ENCODE measurements at regions not wholly inside any gene's neighbourhood (a gene's known extent, or its start where the extent isn't known, plus 50 kb on each side); places are given as distances from the start of the nearest gene placed in this dataset.

DNA sequence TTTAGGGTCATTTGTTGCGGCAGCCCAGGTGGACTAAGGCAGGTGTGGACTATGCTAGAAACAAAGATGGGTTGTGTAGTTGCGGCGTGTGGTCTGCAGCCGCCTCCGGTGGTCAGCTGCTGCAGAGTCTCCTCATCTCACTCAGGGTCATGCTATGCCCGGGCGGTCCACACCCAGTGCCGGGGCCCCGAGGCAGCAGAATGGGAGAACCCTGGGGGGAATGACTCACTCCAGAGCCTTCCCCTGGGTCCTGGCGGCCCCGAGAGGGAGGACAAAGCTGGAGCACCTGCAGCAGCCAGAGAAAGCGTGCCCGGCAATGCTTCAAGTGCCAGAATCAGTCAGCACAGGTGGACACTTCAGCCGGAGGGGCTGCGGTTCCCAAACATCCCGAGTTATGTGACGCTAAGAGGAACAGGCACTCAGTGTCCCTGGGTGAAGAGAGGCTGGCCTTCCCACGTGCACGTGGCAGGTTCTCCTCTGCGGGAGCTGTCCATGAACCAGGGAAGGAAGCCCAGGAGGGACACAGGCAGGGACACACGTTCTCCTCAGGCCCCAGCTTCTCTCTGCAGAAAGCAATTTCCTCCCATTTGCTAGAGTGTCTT lies 289.6 kb upstream of the B3GAT1 start:
- no peak for TF ChIP-seq CTCF (IDR thresholded peaks at IDR 0.05; ENCODE audit: borderline replicate concordance, extremely low read depth, insufficient read depth)
- no peaks in the 10 kb centered on the region for H3K4me1 ChIP-seq (ENCODE audit: control insufficient read depth in 2 of 3, insufficient read depth in 2 of 3, low read depth in 1 of 3, low read length in 3 of 3)
- no peak overlapping the region for H3K9ac ChIP-seq (ENCODE audit: low read length in 3 of 3)
- no peaks in the 10 kb centered on the region for H3K27me3 ChIP-seq (ENCODE audit: control insufficient read depth, insufficient read depth, low read length)
- no peaks in the 10 kb centered on the region for H3K36me3 ChIP-seq (ENCODE audit: control insufficient read depth in 2 of 3, insufficient read depth in 3 of 3, low read length in 3 of 3)
- no peak overlapping the region for H3K4me3 ChIP-seq (ENCODE audit: low read length in 3 of 3)
- H3K9me3 ChIP-seq (ENCODE audit: control insufficient read depth in 2 of 3, insufficient read depth in 1 of 3, low read length in 3 of 3), result no peaks in the 10 kb centered on the region
- no peak for DNase-seq
- no peak for FAIRE-seq
- no peak overlapping the region for H3K27ac ChIP-seq (ENCODE audit: low read depth in 2 of 2, low read length in 2 of 2)
- intact Hi-C loops (cut with DNase I), result no loop called here

DNA sequence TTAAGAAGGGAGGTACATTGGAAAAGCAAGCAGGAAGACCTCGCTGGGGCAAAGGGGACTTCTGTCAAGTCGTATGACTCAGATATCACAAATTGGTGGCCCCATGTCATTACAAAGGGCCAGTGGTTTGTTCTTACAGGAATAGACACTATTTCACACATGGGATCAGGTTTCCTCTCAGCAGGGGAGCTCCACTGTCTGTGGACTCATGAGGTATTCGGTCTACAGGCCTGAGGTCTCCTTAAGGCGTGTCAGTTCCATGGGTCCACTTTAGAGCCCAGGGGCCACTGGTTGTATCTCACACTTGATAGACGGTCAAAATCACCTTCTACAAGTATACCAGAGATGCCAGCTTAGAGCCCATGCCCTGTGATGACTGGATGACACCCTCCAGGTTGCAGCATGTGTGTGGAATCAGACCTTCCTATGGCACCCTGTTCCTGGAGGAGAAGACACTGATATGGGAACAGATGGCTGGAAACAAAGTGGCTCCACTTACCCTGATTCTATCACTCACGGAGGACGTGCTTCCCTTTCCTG lies 288.1 kb upstream of the B3GAT1 start:
- TF ChIP-seq CTCF (IDR thresholded peaks at IDR 0.05; ENCODE audit: borderline replicate concordance, extremely low read depth, insufficient read depth), result no peak
- intact Hi-C loops (cut with DNase I), result no loop called here

DNA sequence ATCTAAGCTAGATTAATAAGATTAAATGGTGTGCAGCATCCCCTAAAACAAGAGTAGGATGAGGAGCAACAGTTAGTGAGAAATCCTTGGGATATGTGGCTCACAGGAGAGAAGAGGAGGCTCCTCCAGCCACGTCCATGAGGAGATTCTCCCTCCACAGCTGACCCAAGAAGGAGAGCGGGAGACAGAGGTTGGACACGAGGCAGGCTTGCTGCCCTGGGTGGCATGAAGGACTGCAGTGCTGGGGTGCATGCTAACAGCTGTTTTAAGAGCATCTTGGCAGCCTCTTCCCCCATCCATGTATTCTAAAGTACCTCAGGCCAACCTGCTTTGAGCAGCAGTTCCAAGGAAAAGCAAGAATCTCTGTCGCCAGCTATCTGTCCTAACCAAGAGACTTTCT lies 284.4 kb upstream of the B3GAT1 start:
- H3K4me3 ChIP-seq (ENCODE audit: low read length in 3 of 3), result no peak overlapping the region
- H3K27ac ChIP-seq (ENCODE audit: low read depth in 2 of 2, low read length in 2 of 2), result no peak overlapping the region
- H3K36me3 ChIP-seq (ENCODE audit: control insufficient read depth in 2 of 3, insufficient read depth in 3 of 3, low read length in 3 of 3), result no peaks in the 10 kb centered on the region
- no peaks in the 10 kb centered on the region for H3K4me1 ChIP-seq (ENCODE audit: control insufficient read depth in 2 of 3, insufficient read depth in 2 of 3, low read depth in 1 of 3, low read length in 3 of 3)
- no peak for TF ChIP-seq CTCF (IDR thresholded peaks at IDR 0.05; ENCODE audit: borderline replicate concordance, extremely low read depth, insufficient read depth)
- no peak overlapping the region for H3K9ac ChIP-seq (ENCODE audit: low read length in 3 of 3)
- no peaks in the 10 kb centered on the region for H3K27me3 ChIP-seq (ENCODE audit: control insufficient read depth, insufficient read depth, low read length)
- DNase-seq (no peak), FAIRE-seq (no peak)
- intact Hi-C loops (cut with DNase I), result no loop called here
- H3K9me3 ChIP-seq (ENCODE audit: control insufficient read depth in 2 of 3, insufficient read depth in 1 of 3, low read length in 3 of 3), result no peaks in the 10 kb centered on the region

More for the DNA sequence above, 288.1 kb upstream of the B3GAT1 start:
- no peak overlapping the region for H3K9ac ChIP-seq (ENCODE audit: low read length in 3 of 3)
- no peaks in the 10 kb centered on the region for H3K27me3 ChIP-seq (ENCODE audit: control insufficient read depth, insufficient read depth, low read length)
- no peaks in the 10 kb centered on the region for H3K4me1 ChIP-seq (ENCODE audit: control insufficient read depth in 2 of 3, insufficient read depth in 2 of 3, low read depth in 1 of 3, low read length in 3 of 3)
- H3K27ac ChIP-seq (ENCODE audit: low read depth in 2 of 2, low read length in 2 of 2), result no peak overlapping the region
- H3K4me3 ChIP-seq (ENCODE audit: low read length in 3 of 3), result no peak overlapping the region
- FAIRE-seq (no peak), DNase-seq (no peak)
- H3K9me3 ChIP-seq (ENCODE audit: control insufficient read depth in 2 of 3, insufficient read depth in 1 of 3, low read length in 3 of 3), result no peaks in the 10 kb centered on the region
- H3K36me3 ChIP-seq (ENCODE audit: control insufficient read depth in 2 of 3, insufficient read depth in 3 of 3, low read length in 3 of 3), result no peaks in the 10 kb centered on the region

GRCh38 chr11:134691985-134692384 lies 279.9 kb upstream of the B3GAT1 start:
- intact Hi-C loops (cut with DNase I), result no loop called here
- Histone ChIP-seq H3K27me3 (ENCODE audit: control insufficient read depth, insufficient read depth, low read length) (no peaks in the 10 kb centered on the region), H3K4me3 (ENCODE audit: low read length in 3 of 3) (no peak overlapping the region), H3K36me3 (ENCODE audit: control insufficient read depth in 2 of 3, insufficient read depth in 3 of 3, low read length in 3 of 3) (no peaks in the 10 kb centered on the region), H3K9me3 (ENCODE audit: control insufficient read depth in 2 of 3, insufficient read depth in 1 of 3, low read length in 3 of 3) (no peaks in the 10 kb centered on the region), H3K4me1 (ENCODE audit: control insufficient read depth in 2 of 3, insufficient read depth in 2 of 3, low read depth in 1 of 3, low read length in 3 of 3) (no peaks in the 10 kb centered on the region), H3K27ac (ENCODE audit: low read depth in 2 of 2, low read length in 2 of 2) (no peak overlapping the region), H3K9ac (ENCODE audit: low read length in 3 of 3) (no peak overlapping the region)
- TF ChIP-seq CTCF (IDR thresholded peaks at IDR 0.05; ENCODE audit: borderline replicate concordance, extremely low read depth, insufficient read depth), result no peak
- DNase-seq (no peak), FAIRE-seq (no peak)
